ENCODE measurements at regions not wholly inside any gene's neighbourhood (a gene's known extent, or its start where the extent isn't known, plus 50 kb on each side); places are given as distances from the start of the nearest gene placed in this dataset.

DNA sequence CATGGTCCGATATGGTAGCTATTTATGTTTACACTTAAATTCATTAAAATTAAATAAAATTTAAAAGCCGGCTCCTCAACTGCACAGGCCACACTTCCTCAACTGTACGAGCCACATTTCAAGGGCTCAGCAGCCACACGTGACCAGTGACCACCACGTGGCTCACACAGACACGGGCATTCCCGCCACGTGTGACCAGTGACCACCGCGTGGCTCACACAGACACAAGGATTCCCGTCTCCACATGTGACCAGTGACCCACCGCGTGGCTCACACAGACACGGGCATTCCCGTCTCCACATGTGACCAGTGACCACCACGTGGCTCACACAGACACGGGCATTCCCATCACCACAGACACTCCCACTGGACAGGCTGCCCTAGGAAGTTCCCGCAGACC is 91.3 kb downstream of the PDGFA start:
- no peaks in the 10 kb centered on the region for H3K9me2 ChIP-seq (replicated peaks; ENCODE audit: insufficient read depth, low read length)
- no peaks in the 10 kb centered on the region for H3F3A ChIP-seq (ENCODE audit: insufficient read depth, low read length)
- no peaks in the 10 kb centered on the region for H3K4me1 ChIP-seq (ENCODE audit: low read length)
- no peak overlapping the region for H3K9ac ChIP-seq (ENCODE audit: low read length)
- TF ChIP-seq EZH2 (optimal IDR thresholded peaks at IDR 0.05; ENCODE audit: low read depth, low read length) = no peak
- TF ChIP-seq, protein P1, sequence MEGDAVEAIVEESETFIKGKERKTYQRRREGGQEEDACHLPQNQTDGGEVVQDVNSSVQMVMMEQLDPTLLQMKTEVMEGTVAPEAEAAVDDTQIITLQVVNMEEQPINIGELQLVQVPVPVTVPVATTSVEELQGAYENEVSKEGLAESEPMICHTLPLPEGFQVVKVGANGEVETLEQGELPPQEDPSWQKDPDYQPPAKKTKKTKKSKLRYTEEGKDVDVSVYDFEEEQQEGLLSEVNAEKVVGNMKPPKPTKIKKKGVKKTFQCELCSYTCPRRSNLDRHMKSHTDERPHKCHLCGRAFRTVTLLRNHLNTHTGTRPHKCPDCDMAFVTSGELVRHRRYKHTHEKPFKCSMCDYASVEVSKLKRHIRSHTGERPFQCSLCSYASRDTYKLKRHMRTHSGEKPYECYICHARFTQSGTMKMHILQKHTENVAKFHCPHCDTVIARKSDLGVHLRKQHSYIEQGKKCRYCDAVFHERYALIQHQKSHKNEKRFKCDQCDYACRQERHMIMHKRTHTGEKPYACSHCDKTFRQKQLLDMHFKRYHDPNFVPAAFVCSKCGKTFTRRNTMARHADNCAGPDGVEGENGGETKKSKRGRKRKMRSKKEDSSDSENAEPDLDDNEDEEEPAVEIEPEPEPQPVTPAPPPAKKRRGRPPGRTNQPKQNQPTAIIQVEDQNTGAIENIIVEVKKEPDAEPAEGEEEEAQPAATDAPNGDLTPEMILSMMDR (IDR thresholded peaks at IDR 0.05; ENCODE audit: low read length) = no peak
- no peak for TF ChIP-seq EZH2phosphoT487 (IDR thresholded peaks at IDR 0.05; ENCODE audit: low read length)
- no peaks in the 10 kb centered on the region for H4K20me1 ChIP-seq (ENCODE audit: insufficient read depth, low read length)
- H3K4me2 ChIP-seq (ENCODE audit: low read depth, low read length) = no peak overlapping the region
- H3K36me3 ChIP-seq (replicated peaks; ENCODE audit: insufficient read depth, low read length) = no peaks in the 10 kb centered on the region
- no peak overlapping the region for H3K4me3 ChIP-seq (ENCODE audit: low read length)
- H3K27ac ChIP-seq (ENCODE audit: low read length) = no peak overlapping the region
- H3K27me3 ChIP-seq (replicated peaks; ENCODE audit: insufficient read depth, low read length) = no peaks in the 10 kb centered on the region
- no peaks in the 10 kb centered on the region for H3K9me3 ChIP-seq (replicated peaks; ENCODE audit: insufficient read depth, low read length)
- DNase-seq = no peak
- H3K79me2 ChIP-seq (ENCODE audit: low read length) = no peaks in the 10 kb centered on the region
- no peak overlapping the region for H2AFZ ChIP-seq (ENCODE audit: low read length)

GRCh38 chr7:428927-429827 is 90.5 kb downstream of the PDGFA start:
- no peaks in the 10 kb centered on the region for H3K9me3 ChIP-seq (replicated peaks; ENCODE audit: insufficient read depth, low read length)
- H3K9ac ChIP-seq (ENCODE audit: low read length) = no peak overlapping the region
- no peak for DNase-seq
- H3K27me3 ChIP-seq (replicated peaks; ENCODE audit: insufficient read depth, low read length) = no peaks in the 10 kb centered on the region
- H3K27ac ChIP-seq (ENCODE audit: low read length) = no peak overlapping the region
- no peaks in the 10 kb centered on the region for H4K20me1 ChIP-seq (ENCODE audit: insufficient read depth, low read length)
- H3K79me2 ChIP-seq (ENCODE audit: low read length) = no peaks in the 10 kb centered on the region
- H3K4me1 ChIP-seq (ENCODE audit: low read length) = no peaks in the 10 kb centered on the region
- no peak overlapping the region for H3K4me3 ChIP-seq (ENCODE audit: low read length)
- TF ChIP-seq, protein P1 (IDR thresholded peaks at IDR 0.05; ENCODE audit: low read length) = no peak
- no peak for TF ChIP-seq EZH2phosphoT487 (IDR thresholded peaks at IDR 0.05; ENCODE audit: low read length)
- TF ChIP-seq EZH2 (optimal IDR thresholded peaks at IDR 0.05; ENCODE audit: low read depth, low read length) = no peak
- H3K4me2 ChIP-seq (ENCODE audit: low read depth, low read length) = no peak overlapping the region
- no peaks in the 10 kb centered on the region for H3K9me2 ChIP-seq (replicated peaks; ENCODE audit: insufficient read depth, low read length)
- H2AFZ ChIP-seq (ENCODE audit: low read length) = no peak overlapping the region
- no peaks in the 10 kb centered on the region for H3K36me3 ChIP-seq (replicated peaks; ENCODE audit: insufficient read depth, low read length)
- no peaks in the 10 kb centered on the region for H3F3A ChIP-seq (ENCODE audit: insufficient read depth, low read length)

GRCh38 chr7:429828-430180 is 89.8 kb downstream of the PDGFA start:
- no peak overlapping the region for H3K9ac ChIP-seq (ENCODE audit: low read length)

More at GRCh38 chr7:429828-430180, 89.8 kb downstream of the PDGFA start:
- H3K4me2 ChIP-seq (ENCODE audit: low read depth, low read length) = no peak overlapping the region
- H4K20me1 ChIP-seq (ENCODE audit: insufficient read depth, low read length) = no peaks in the 10 kb centered on the region
- H3K9me3 ChIP-seq (replicated peaks; ENCODE audit: insufficient read depth, low read length) = no peaks in the 10 kb centered on the region
- no peaks in the 10 kb centered on the region for H3K9me2 ChIP-seq (replicated peaks; ENCODE audit: insufficient read depth, low read length)
- H3F3A ChIP-seq (ENCODE audit: insufficient read depth, low read length) = no peaks in the 10 kb centered on the region
- H2AFZ ChIP-seq (ENCODE audit: low read length) = no peak overlapping the region
- TF ChIP-seq, protein P1 (IDR thresholded peaks at IDR 0.05; ENCODE audit: low read length) = no peak
- no peak for TF ChIP-seq EZH2 (optimal IDR thresholded peaks at IDR 0.05; ENCODE audit: low read depth, low read length)
- TF ChIP-seq EZH2phosphoT487 (IDR thresholded peaks at IDR 0.05; ENCODE audit: low read length) = no peak
- H3K36me3 ChIP-seq (replicated peaks; ENCODE audit: insufficient read depth, low read length) = no peaks in the 10 kb centered on the region
- no peaks in the 10 kb centered on the region for H3K79me2 ChIP-seq (ENCODE audit: low read length)
- no peaks in the 10 kb centered on the region for H3K4me1 ChIP-seq (ENCODE audit: low read length)
- no peak overlapping the region for H3K27ac ChIP-seq (ENCODE audit: low read length)
- no peak for DNase-seq
- no peaks in the 10 kb centered on the region for H3K27me3 ChIP-seq (replicated peaks; ENCODE audit: insufficient read depth, low read length)
- no peak overlapping the region for H3K4me3 ChIP-seq (ENCODE audit: low read length)
